ENCODE measurements at regions not wholly inside any gene's neighbourhood (a gene's known extent, or its start where the extent isn't known, plus 50 kb on each side); places are given as distances from the start of the nearest gene placed in this dataset.
"Not testable (repeated sequence)": the region's sequence is repeated elsewhere in the genome, so short reads cannot be mapped to it uniquely, and the experiment has no call there.

- no peak for DNase-seq (ENCODE audit: extremely low read depth, low read depth, low spot score)
These were observed 72.5 kb downstream of the RRAGC start for GRCh38 chr1:38787041-38787440.

GRCh38 chr1:38786040-38786436, 73.5 kb downstream of the RRAGC start:
- DNase-seq (ENCODE audit: extremely low read depth, low read depth, low spot score), result no peak

GRCh38 chr1:38785285-38786039, 74.1 kb downstream of the RRAGC start:
- DNase-seq (ENCODE audit: extremely low read depth, low read depth, low spot score), result no peak

- DNase-seq (ENCODE audit: extremely low read depth, low read depth, low spot score), result no peak
These were observed 74.9 kb downstream of the RRAGC start for GRCh38 chr1:38784452-38785284.

GRCh38 chr1:38783640-38784229, 75.8 kb downstream of the RRAGC start:
- no peak for DNase-seq (ENCODE audit: extremely low read depth, low read depth, low spot score)

- no peak for DNase-seq (ENCODE audit: extremely low read depth, low read depth, low spot score)
These were observed 77.5 kb downstream of the RRAGC start for GRCh38 chr1:38781872-38782617.

- DNase-seq (ENCODE audit: extremely low read depth, low read depth, low spot score), result no peak
These were observed 79.4 kb downstream of the RRAGC start for GRCh38 chr1:38780133-38780532.

GRCh38 chr1:38779491-38779890, 80.1 kb downstream of the RRAGC start:
- no peak for DNase-seq (ENCODE audit: extremely low read depth, low read depth, low spot score)

GRCh38 chr1:38778521-38778920, 81.1 kb downstream of the RRAGC start:
- no peak for DNase-seq (ENCODE audit: extremely low read depth, low read depth, low spot score)

- DNase-seq (ENCODE audit: extremely low read depth, low read depth, low spot score), result no peak
These were observed 81.5 kb downstream of the RRAGC start for GRCh38 chr1:38778051-38778450.

GRCh38 chr1:38777464-38777957, 82.1 kb downstream of the RRAGC start:
- DNase-seq (ENCODE audit: extremely low read depth, low read depth, low spot score), result no peak

- no peak for DNase-seq (ENCODE audit: extremely low read depth, low read depth, low spot score)
These were observed 83.0 kb downstream of the RRAGC start for GRCh38 chr1:38776466-38777065.

- no peak for DNase-seq (ENCODE audit: extremely low read depth, low read depth, low spot score)
These were observed 84.3 kb downstream of the RRAGC start for GRCh38 chr1:38775175-38775845.

GRCh38 chr1:38773483-38773882, 86.1 kb downstream of the RRAGC start:
- no peak for DNase-seq (ENCODE audit: extremely low read depth, low read depth, low spot score)

GRCh38 chr1:38772953-38773352, 86.6 kb downstream of the RRAGC start:
- DNase-seq (ENCODE audit: extremely low read depth, low read depth, low spot score), result no peak

GRCh38 chr1:38772026-38772425, 87.5 kb downstream of the RRAGC start:
- DNase-seq (ENCODE audit: extremely low read depth, low read depth, low spot score), result no peak

GRCh38 chr1:38770516-38771173, 88.9 kb downstream of the RRAGC start:
- not testable (repeated sequence) for DNase-seq (ENCODE audit: extremely low read depth, low read depth, low spot score)

- DNase-seq (ENCODE audit: extremely low read depth, low read depth, low spot score), result no peak
These were observed 93.4 kb downstream of the RRAGC start for GRCh38 chr1:38766125-38766524.

- DNase-seq (ENCODE audit: extremely low read depth, low read depth, low spot score), result no peak
These were observed 96.5 kb downstream of the RRAGC start for GRCh38 chr1:38763121-38763520.
